ENCODE measurements at regions not wholly inside any gene's neighbourhood (a gene's known extent, or its start where the extent isn't known, plus 50 kb on each side); places are given as distances from the start of the nearest gene placed in this dataset.
"Not testable (repeated sequence)": the region's sequence is repeated elsewhere in the genome, so short reads cannot be mapped to it uniquely, and the experiment has no call there.

DNA sequence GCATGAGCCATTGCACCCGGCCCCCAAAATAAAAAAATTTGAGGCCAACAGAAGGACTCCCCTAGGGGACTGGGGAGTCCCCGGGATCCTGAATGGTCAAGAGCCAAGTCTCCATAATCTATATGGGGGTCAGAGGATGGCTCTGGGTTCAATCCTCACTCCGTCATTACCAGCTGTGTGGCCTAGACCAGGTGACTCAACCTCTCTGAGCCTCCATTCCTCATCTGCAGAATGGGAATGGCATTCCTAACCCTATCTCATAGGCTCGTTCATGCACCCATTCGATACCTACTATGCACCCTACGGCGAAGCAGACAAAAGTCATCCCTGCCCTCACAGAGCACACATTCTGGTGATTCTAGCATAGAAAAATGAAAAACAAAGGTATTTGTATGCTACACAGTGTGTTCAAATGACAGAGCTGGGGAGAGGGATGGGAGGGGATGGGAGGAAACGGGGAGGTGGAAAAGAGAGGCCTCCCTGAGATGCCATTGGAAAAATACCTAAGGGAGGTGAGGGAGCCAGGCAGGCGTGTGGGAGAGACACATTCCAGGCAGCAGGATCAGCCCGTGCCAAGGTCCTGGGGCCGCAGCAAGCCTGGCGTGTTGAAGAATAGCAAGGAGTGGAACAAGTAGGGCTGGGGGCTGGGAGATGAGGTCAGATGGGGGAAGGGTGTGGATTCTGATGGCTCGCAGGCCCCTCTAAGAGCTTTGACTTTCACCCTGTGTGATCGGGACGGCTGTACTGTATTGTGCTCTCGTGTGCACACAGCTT lies 71.2 kb downstream of the RMI2 start:
- no peak for DNase-seq (ENCODE audit: low read depth)

DNA sequence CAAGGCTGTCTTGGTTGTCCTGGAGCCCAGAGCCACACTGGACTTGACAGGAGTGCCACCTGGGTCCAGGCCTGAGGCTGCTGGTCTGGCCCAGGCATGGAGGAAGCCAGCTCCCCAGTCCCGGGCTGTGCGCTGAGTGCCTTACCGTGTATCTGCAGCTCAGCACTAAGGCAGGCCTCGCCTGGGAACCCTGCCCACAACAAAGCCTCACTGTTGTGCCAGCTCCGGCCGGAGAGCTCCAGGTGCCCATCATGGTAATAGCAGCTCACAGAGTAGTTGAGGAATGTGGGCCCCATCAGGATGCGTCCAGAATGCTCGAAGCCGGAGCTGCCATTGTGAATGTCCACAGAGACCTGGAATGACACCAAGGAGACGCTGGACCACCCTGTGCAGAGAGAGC lies 72.2 kb downstream of the RMI2 start:
- DNase-seq (ENCODE audit: low read depth) = no peak

DNA sequence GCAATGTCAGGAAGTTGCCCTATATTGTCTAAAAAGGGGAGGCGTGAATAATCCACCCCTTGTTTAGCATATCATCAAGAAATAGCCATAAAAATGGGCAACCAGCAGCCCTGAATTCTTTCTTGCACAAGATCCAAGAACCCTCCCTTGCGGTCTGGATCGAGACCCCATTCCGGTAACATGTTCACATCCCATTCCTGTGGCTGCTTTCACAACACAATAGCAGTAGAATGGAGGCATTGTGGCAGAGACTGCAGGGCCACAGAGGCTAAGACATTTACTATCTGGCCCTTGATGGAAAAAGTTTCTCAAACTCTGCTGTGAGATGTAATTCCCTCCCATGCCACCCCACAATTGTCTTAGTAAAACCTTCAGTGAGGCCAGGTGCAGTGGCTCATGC lies 73.2 kb downstream of the RMI2 start:
- no peak for DNase-seq (ENCODE audit: low read depth)

DNA sequence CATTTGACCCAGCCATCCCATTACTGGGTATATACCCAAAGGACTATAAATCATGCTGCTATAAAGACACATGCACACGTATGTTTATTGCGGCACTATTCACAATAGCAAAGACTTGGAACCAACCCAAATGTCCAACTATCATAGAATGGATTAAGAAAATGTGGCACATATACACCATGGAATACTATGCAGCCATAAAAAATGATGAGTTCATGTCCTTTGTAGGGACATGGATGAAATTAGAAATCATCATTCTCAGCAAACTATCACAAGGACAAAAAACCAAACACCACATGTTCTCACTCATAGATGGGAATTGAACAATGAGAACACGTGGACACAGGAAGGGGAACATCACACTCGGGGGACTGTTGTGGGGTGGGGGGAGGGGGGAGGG lies 74.8 kb downstream of the RMI2 start:
- DNase-seq (ENCODE audit: low read depth) = not testable (repeated sequence)

DNA sequence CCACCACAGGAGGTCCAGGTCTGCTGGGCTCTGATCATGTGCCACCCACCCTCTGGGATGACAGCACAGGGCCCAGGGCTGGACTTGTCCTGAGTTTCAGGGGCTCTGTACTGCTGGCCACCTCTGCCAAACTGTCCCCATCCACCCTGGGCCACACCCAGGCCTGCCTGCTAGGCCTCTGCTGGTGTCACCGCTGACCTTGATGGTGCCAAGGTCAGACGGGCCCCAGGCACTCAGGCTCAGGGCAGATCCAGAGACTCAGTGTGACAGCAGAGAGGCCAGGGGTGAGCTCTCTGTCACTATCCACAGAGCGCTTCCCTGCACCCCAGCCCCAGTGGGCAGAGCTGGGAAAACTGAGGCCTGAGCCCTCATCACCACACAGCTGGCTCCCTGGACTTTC lies 75.6 kb downstream of the RMI2 start:
- no peak for DNase-seq (ENCODE audit: low read depth)

DNA sequence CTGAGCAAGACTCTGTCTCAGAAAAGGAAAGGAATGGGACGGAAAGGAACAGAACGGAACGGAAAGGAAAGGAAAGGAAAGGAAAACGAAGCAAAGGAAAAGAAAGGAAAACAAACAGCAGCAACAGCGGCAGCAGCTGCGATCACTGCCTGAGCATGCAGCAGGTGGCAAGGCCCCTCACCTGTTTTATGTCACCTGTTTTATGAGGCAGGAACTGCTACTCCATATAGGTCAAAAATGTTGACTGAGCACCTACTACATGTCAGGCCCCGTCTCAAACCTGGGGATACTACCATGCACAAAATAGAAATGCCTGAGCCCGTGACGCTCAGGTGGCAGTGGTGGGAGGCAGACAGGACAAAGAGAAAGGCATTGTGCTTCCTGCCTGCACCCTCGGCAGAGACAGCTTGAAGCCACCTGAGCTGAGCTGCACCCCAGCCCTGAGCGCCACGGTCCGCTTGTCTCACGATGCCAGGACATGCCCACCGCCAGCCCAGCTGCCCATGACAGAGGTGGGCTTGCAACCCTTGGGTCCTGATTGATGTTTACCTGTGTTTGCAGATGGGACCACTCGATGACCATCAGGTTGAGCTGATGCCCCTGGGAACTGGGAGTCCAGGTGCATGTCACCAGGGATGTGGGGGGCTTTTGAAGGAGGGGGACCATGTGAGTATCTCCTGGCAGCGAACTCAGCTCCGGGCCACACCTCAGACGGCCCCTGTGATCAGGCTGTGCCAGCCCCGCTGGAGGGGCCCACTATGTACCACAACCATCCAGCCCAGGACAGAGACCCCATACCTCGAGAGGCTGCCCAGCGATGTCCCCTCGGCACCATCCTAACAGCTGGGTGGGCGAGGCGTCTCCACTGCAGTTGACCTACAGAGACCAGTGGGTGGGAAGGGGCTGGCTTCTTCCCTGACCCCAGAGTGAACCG lies 77.4 kb downstream of the RMI2 start:
- DNase-seq (ENCODE audit: low read depth) = no peak

DNA sequence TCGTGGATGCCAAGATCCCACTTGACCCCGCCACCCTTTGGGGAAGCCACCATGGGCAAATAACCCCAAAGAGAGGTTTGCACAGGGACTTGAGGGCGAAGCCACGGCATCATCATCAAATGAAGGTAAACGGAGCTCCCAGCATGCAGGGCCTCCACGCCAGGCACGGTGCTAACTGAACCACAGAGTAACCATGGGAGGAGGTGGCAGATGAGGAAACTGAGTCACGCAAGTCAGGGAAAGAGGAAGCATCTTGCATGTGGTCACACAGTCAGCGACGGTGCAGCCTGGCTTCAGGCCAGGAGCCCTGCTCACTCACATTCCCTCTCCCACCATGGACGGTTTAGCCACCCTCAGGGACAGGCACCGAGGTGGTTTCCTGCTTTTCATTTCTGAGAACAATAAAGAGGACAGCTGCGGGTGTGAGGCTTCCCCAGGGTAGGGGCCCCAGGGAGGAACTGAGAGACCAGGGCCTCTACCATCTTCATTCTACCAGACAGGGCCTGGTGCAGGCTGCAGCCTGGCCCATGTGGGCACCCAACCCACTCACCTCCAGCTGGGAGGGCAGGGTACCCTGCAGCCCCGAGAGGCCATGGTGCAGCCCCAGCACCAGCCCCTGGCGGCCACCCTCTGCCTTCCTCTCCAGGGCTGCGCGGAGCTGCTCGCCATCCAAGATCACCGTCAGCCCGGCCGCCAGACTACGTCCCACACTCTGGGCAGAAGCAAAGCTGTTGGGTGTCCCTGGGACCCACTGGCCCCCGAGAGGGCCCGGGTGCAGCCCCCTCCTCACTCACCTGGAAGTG lies 78.3 kb downstream of the RMI2 start:
- no peak for DNase-seq (ENCODE audit: low read depth)

DNA sequence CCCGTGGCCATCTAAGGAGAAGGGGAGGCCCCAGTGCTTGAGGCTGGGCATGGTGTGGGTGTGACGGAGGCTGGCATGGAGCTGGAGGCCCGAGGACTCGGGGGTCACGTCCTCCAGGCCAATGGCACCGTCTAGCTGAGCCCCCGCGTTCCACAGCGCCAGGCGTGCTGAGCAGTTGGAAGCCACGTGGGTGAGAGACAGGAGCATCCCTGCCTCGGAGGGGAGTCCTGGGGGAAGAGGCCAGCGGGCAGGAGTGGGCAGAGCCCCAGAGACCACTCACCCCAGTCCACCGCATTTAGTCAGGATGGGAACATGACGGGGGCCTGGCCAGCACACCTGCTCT lies 78.8 kb downstream of the RMI2 start:
- DNase-seq (ENCODE audit: low read depth) = no peak

DNA sequence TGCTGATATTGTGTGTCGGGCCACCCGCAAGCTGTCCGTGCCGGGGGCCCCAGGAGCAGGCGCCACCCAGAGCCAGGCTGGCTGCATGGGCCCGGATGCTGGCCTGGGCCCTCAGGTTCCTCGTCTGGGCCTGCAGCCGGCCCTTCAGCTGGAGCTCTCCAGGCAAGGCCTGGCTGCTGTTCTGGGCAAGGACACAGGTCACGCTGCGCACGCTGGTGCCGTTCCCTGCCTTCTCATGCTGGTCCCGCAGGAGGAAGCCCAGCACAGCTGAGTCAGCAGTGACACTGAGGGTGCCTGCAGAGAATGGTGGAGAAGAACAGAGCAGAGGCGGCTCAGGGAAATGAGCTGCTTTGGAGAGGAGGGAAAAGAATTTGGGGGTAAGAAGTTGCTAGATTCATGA lies 79.9 kb downstream of the RMI2 start:
- DNase-seq (ENCODE audit: low read depth) = no peak

DNA sequence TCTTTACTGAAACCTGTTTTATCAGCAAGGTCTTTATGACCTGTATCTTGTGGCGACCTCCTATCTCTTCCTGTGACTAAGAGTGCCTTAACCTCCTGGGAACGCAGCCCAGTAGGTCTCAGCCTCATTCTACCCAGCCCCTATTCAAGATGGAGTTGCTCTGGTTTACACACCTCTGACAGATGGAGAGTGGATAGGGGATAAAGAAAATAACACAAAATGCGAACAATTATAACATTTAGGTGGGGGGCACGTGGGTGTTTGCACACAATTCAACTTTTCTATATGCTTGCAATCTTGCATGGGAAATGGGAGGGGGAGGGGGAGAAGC lies 83.3 kb downstream of the RMI2 start:
- DNase-seq (ENCODE audit: low read depth) = no peak

DNA sequence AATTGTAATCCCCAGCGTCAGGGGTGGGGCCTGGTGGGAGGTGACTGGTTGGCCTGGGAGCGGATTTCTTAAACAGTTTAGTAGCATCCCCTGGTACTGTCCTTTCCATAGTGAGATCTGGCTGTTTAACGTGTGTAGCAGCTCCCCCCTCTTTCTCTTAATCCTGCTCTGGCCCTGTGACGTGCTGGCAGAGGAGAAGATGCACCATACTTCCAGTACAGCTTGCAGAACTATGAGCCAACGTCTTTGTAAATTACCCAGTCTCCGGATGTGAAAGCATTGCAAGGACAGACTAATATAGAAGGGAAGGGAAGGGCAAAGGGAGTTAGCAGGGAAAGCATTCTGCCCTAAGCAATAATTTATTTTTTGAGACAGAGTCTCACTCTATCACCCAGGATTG lies 83.9 kb downstream of the RMI2 start:
- no peak for DNase-seq (ENCODE audit: low read depth)

DNA sequence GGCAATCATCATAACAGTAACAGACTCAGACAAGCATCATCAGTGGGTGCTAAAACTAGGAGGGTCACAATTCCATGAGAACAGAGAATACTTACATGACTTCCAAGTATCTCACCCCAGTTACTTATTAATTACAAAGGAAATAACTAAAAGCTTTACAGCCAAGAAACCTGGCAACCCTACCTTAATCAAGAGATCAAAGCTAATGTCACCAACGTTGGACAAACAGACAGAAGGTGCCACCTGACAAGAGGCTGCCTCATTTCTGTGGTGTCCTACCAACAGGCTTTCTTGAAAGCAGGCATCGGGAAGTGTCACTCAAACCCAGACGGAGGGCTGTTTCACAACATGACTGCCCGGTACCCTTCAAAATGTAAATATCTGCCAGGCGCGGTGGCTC lies 84.6 kb downstream of the RMI2 start:
- no peak for DNase-seq (ENCODE audit: low read depth)

DNA sequence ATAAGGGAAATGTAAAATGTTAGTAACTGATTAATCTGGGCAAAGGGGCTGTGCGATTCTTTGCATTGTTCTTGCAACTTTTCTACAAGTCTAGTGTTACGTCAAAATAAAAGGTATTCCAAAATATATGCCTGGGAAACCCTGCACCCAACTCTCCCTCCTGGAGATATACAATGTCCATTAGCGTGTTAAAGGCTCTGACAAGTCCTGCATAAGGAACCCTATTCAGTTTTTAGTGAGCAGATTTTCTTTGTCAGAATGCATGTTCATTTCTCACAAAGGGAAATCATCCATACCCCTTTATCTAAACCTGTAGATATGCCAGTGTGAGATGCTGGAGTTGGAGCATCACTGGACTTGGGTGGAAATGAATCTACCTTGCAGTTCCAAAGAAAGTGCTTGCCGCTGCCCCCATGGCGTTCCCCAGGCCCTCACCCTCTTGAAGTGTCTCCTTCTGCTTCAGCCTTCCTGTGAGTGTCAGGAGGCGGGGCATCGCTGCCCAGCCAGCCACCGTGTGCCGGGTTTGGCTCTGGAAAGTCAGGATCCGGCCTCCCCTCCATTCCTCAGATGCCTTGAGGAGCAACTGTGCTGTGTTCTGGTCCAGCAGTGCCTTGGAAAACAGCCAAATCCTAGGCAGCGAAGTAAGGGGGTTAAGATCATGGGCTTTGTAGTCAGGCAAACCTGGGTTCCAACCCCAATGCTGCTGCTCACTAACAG lies 85.5 kb downstream of the RMI2 start:
- no peak for DNase-seq (ENCODE audit: low read depth)

DNA sequence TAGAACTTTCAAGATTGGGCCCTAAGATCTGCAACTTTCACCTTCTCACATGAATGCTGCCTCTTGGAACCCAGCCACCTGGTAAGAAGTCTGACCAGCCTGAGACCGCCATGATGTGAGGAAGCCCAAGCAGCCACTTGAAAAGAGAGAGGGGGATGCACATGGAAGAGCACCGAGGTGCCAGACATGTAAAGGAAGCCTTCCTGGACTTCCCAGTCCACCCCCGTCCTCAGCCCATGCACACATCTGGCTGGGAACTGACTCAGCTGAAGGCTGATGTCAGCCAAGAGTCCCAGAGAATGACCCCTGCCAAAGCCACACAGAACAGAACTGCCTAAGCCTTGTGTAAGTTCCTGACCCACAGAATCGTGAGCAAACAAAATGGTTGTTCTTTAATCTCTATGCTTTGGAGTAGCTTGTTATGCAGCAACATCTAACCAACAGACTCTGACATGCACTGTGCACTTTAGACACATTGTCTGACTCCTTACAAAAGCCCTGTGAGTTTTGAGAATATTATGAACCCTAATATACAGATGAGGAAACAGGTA lies 86.7 kb downstream of the RMI2 start:
- no peak for DNase-seq (ENCODE audit: low read depth)

DNA sequence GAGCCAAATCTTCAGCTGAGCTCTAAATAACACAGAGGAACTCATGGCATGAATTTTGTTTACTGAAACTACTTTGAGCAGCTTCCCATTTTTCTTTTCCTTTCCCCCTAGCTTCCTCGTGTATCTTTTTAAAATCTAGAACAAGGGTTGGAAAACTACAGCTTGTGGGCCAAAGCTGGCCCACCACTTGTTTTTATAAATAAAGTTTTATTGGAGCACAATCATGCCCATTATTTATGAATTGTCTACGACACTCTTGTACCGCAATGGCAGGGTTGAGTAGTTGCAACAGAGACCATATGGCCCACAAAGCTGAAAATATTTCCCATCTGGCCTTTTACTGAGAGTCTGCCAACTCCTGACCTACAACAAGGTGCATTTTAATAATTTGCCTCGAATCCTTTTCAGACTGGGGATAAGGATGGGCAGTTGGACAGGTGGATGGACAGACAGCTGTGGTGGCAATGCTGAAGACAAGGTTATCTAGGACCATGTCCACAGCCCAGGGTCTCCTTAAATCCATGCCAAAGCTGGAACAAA lies 87.7 kb downstream of the RMI2 start:
- DNase-seq (ENCODE audit: low read depth) = no peak

DNA sequence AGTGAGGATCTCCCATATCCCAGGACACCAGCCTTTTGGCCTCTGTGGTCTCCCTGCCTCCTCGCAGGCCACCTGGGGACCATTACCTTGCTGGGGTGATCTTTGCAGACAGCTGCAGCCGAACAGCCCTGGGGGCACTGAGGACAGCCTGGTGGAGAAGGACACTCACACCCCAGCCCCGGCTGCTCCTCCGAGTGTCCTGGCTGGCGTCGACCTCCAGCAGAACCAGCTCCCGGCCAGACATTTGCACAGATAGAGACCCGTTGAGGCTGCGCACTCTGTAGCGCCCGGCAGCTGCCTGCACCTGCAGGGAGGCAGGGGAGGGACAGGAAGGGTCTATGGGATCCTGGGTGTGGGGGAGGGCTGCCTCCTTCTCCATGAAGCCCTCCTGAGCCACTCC lies 90.3 kb downstream of the RMI2 start:
- DNase-seq (ENCODE audit: low read depth) = no peak

DNA sequence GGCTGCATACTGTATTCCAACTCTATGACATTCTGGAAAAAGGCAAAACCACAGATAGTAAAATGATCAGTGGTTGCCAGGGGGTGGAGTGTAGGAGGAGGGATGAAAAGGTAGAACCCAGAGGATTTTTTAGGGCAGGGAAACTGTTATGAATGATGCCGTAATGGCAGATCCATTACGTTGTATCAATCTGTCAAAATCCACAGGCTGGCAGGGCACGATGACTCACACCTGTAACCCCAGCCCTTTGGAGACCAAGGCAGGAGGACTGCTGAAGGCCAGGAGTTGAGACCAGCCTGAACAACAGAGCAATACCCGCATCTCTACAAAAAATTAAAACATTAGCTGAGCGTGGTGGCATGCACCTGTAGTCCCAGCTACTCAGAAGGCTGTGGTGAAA lies 91.8 kb downstream of the RMI2 start:
- DNase-seq (ENCODE audit: low read depth) = no peak

DNA sequence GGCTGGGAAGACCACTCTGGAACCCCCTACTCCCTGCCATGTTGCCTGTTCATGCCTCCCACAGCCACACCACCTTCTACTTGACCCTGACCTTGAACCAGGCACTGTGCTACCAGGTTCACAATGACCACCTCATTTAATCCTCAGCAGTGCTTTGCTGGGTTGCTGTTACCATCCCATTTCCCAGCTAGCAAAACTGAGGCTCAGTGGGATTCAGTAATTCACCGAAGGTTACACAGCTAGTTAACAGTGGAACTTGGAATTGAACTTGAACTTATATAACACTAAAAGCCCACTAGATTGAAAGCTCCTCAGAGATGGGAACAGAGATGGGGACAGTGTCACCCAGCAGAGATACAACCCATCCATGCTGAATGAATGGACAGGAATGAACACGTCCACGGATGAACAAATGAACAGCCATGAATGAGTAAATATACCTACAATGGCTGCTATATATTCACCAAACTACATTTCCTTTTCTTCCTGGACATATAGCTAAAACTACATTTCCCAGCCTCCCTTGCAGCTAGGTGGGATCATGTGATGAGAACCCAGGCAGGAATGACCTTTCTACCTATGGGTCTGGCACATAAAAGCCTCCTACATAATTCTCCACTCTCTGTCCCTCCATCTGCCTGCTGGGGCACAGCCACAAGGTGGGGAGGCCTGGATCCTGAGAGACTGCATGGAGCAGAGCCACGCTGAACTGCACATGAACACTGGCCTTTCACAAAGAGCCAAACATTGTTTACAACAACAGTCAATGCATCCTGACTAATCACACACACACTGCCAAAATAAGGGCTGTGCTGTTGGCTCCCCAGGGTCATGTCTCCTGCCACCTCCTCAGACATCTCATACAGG lies 94.8 kb downstream of the RMI2 start:
- DNase-seq (ENCODE audit: low read depth) = no peak

DNA sequence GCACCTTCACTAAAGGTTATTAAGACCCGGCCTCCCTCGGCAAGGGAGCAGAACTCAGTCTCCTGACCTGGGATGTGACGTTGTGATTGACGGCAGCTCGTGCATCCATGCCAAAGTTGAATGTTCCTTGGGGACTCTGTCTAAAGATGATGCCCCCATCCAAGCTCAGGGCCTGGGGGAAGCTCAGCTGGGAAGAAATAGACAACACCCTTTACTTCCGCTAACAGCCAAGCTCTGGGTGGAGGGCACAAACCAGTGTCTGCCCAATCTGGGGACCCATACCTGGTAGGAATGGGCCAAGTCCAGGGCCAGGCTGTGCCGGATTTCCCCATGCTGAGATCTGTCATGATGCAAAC lies 95.4 kb downstream of the RMI2 start:
- DNase-seq (ENCODE audit: low read depth) = no peak

DNA sequence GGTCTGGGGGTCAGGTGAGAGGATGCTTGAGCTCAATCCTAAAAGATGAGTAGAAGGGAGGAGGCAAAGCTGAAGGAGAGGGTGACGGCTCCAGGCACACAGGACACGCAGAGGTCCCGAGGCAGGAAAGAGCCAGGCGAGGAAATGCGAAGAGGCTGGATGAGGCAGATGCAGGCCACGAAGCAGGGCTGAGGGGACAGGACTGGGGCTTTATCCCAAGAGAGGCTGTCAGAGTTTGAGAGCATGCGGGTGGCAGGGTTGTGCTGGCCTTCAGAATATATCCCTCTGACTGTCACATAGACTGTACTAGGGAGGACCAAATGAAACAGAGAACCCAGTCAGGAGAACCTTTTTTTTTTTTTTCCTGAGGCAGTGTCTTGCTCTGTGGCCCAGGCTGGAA lies 100.2 kb downstream of the RMI2 start:
- DNase-seq (ENCODE audit: low read depth) = no peak

Data from activated T-cell treated with anti-CD3 and anti-CD28 coated beads for 24 hours (primary cell).